Right cardiac atrium (tissue), 5 donors: ENCODE measurements at regions not wholly inside any gene's neighbourhood (a gene's known extent, or its start where the extent isn't known, plus 50 kb on each side); places are given as distances from the start of the nearest gene placed in this dataset.

Experiments
- ATAC-seq, 2 donors: fragments of 200-7000 bp; cut with Tn5 transposase; one replicate each; pipeline versions ENCODE4 v1.8.0 to v1.9.1; 2020; ENCODE audit warnings: moderate library complexity in 2 of 2, mild to moderate bottlenecking in 1 of 2
- DNase-seq, 3 donors: peaks; one replicate each; pipeline ENCODE4 v3.0.0-alpha.2; 2020
- H3K27ac ChIP-seq: one replicate; pipeline ENCODE4 v1.5.1; 2013; ENCODE audit warnings: mild to moderate bottlenecking, low read length, control low read depth, moderate library complexity
- H3K27me3 ChIP-seq: one replicate; pipeline ENCODE4 v1.6.1; 2013; ENCODE audit not compliant: control insufficient read depth, insufficient read depth
- H3K4me1 ChIP-seq: one replicate; pipeline ENCODE4 v1.6.1; 2013; ENCODE audit warnings: low read length; ENCODE audit not compliant: control insufficient read depth, insufficient read depth
- H3K4me3 ChIP-seq: one replicate; pipeline ENCODE4 v1.5.1; 2013; ENCODE audit warnings: low read length, control low read depth
- H3K9me3 ChIP-seq: one replicate; pipeline ENCODE4 v1.6.1; 2013; ENCODE audit warnings: low read length; ENCODE audit not compliant: control insufficient read depth
- WGBS: extraction: QIAGEN DNeasy Blood & Tissue Kit; methylation state at CpG from one replicate; pipeline ENCODE4 v1.1.7; 2013; 5-methylcytosine and 5-hydroxymethylcytosine counted together
- intact Hi-C, 4 donors: fragments of 100-400 bp; cut with DNase I; formaldehyde crosslinking; loops; one replicate each; pipeline versions ENCODE4 v1.11.0 to v1.14.0; 2022 to 2023
- donor health status: healthy with polysubstance abuse.
- donor health status: DM: no; HTN: yes; CAD: no.
- donor health status: DM: no; HTN: no; CAD: no.
- donor health status: DM: no; HTN: yes; CAD: no; lungs with severe emphysema.
- donor health status: DM: yes; HTN: yes; CAD: no.

DNA sequence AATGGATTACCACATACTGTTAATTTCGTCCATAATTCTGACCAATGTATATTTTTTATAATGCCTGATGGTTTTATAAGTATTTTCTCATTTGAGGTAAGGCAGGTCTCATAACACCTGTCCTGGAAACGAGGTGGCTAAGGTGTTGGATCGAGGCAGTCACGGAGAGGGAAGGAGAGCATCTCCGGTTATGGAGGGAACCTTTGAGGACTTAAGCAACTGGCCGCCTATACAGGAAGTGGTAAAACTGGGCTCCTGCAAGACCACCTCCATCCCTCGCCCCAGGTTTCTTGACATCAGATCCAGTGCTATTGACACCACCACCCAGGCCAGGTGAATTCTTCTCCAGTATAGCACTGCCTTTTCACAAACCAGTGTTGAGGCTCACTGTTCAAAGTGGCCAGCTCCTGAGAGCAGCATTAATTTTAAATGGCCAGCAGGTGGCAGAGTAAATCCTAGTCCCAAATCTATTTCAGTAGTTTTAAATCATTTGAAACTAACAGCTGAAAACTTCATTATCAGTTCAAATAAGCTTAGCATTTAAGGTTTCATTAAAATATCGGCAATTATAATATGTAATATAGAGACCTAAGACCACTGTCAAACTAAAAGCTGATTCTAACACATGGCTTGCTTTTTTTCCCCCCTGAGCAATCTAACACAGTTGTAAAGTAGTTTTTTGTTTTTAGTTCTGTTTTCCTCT lies 100.8 kb downstream of the PPM1A start:
- peak in 1 of 3 donors; percentile 35 for DNase-seq
- WGBS = 45% methylated on average over 8 of the region's 8 CpGs
- Histone ChIP-seq H3K4me1 (no peaks in the 10 kb centered on the region), H3K4me3 (no peak overlapping the region), H3K27ac (no peak overlapping the region), H3K9me3 (no peaks in the 10 kb centered on the region), H3K27me3 (no peaks in the 10 kb centered on the region)
- ATAC-seq = peak; percentile 51 to 68
- intact Hi-C loops = loop anchor here in 3 of 4 donors (5.0 to 10.0 kb wide), 3 partner anchors 212 to 905 kb away; no protein-coding TSS in a partner anchor

DNA sequence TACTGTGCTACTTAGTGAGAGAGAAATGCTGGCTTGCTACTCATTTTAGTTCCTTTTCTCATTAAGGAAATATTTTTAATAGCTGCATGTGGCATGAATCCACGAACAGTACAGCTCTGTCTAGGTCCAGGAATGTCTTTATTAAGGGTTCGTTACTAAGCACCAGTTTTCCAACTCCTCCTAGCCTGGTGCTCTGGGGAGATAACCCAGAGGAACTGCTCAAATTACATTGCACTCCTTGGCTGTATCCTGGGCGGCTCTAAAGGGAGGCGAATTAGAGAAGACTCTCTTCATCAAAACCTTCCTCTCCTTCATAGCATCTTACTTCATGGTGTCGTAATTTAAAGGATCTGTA lies 101.3 kb downstream of the PPM1A start:
- peak; percentile 61 to 67 for ATAC-seq
- Histone ChIP-seq H3K4me3 (no peak overlapping the region), H3K9me3 (no peaks in the 10 kb centered on the region), H3K4me1 (no peaks in the 10 kb centered on the region), H3K27me3 (no peaks in the 10 kb centered on the region), H3K27ac (no peak overlapping the region)
- intact Hi-C loops = loop anchor here in 2 of 4 donors (10.0 kb wide), 2 partner anchors 214 to 904 kb away; no protein-coding TSS in a partner anchor
- DNase-seq = no peak
- 17% methylated on average over 5 of the region's 5 CpGs for WGBS

DNA sequence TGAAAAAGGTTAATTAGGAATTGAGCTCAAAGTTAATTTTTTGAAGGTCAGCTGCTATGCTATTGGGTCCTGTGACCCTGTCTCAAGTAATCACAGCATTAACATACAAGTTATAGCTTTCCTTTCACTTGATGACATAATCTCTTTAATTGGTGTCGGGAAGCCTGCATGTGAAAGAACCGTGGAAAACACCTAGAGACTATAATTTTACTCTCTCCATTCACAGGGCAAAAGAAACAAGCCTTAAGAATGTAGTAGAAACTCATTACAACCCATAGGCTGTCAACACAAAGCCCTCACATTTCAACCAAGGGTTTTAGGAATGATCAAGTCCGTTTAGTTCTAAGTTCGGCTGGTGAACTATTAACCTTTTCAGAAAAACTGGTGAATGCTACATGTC lies 104.4 kb downstream of the PPM1A start:
- H3K4me1 ChIP-seq = no peaks in the 10 kb centered on the region
- H3K9me3 ChIP-seq = no peaks in the 10 kb centered on the region
- 76% methylated on average over 4 of the region's 4 CpGs for WGBS
- ATAC-seq = no peak
- no peaks in the 10 kb centered on the region for H3K27me3 ChIP-seq
- no peak for DNase-seq
- H3K4me3 ChIP-seq = no peak overlapping the region
- intact Hi-C loops = loop anchor here in 2 of 4 donors (10.0 kb wide), 2 partner anchors 211 to 901 kb away; no protein-coding TSS in a partner anchor
- H3K27ac ChIP-seq = no peak overlapping the region

DNA sequence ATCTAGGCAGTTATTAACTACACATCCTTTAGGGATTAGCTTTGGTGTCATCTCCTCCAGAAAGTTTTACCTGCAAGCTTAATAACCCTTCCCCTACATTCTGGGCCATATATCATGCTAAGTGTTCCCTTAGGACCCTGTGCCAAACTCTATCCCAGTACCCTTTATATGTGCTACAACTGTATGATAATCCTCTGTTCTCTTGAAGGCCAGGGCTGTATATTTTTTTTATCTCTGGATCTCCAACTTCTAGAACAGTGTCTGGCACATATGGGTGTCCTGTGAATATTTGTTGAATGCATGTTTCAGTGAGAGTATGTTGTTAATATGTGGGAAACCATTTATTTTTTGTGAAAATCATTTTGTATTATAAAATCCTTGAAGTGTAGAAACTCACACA lies 106.7 kb downstream of the PPM1A start:
- Histone ChIP-seq H3K4me1 (no peaks in the 10 kb centered on the region), H3K9me3 (no peaks in the 10 kb centered on the region), H3K4me3 (no peak overlapping the region), H3K27ac (no peak overlapping the region), H3K27me3 (no peaks in the 10 kb centered on the region)
- intact Hi-C loops = loop anchor here in 2 of 4 donors (10.0 kb wide), 2 partner anchors 209 to 899 kb away; no protein-coding TSS in a partner anchor
- ATAC-seq (no peak), DNase-seq (no peak)

DNA sequence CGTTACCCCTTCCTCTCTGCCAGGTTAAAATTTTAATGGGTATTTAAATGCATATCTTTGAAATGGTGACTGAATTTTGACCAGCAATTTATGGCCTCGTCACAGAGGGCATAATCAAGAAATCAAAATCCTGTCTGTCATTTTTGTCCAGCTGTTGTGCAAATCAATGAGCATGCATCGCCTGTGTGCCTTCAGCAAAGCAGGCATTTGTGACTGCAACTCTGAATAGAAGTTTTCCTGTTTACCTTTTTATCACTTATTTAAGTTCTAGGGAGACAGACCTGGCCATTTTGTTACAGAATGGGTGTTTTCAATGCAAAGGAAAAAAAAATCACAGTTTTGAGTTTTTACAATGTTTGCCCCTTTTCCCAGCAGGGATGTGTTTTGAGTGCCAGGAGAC lies 107.4 kb downstream of the PPM1A start:
- H3K4me1 ChIP-seq = no peaks in the 10 kb centered on the region
- ATAC-seq = no peak
- intact Hi-C loops = loop anchor here in 2 of 4 donors (10.0 kb wide), 2 partner anchors 208 to 898 kb away; no protein-coding TSS in a partner anchor
- no peak overlapping the region for H3K27ac ChIP-seq
- no peaks in the 10 kb centered on the region for H3K9me3 ChIP-seq
- H3K27me3 ChIP-seq = no peaks in the 10 kb centered on the region
- no peak overlapping the region for H3K4me3 ChIP-seq
- DNase-seq = no peak
- 75% methylated on average over 3 of the region's 3 CpGs for WGBS

DNA sequence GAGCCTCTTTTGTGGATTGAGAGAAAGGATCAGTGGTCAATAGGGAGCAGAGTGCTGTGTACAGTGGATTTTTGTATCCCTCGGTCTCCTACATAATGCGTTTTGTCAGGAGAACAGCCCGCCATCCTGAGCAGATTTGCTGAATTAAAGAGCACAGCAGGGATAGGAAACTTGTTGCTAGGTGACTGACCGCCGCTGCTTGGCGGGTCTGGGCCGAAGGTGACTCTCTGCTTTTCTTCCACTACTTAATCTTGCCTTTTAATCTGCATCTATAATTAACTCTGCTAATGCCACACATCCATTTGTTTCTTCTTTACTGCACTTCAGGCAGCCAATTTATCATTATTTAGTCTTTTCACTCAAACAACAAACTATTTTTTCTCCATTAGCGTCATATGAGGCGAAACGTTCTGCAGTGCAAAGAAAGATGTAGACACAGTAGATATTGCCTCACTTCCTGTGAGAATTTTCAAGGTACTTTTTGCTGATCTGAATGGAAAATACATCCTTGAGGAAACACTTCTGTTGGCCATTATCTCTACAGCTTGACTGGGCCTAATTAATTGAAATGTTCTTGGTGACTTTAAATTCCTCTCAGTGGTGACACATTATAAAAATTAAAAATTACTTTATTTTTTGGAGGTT lies 108.0 kb downstream of the PPM1A start:
- Histone ChIP-seq H3K4me1 (no peaks in the 10 kb centered on the region), H3K27ac (no peak overlapping the region), H3K4me3 (no peak overlapping the region), H3K9me3 (no peaks in the 10 kb centered on the region), H3K27me3 (no peaks in the 10 kb centered on the region)
- no peak for ATAC-seq
- intact Hi-C loops = loop anchor here in 2 of 4 donors (10.0 kb wide), 2 partner anchors 208 to 898 kb away; no protein-coding TSS in a partner anchor
- 43% methylated on average over 10 of the region's 10 CpGs for WGBS
- no peak for DNase-seq

DNA sequence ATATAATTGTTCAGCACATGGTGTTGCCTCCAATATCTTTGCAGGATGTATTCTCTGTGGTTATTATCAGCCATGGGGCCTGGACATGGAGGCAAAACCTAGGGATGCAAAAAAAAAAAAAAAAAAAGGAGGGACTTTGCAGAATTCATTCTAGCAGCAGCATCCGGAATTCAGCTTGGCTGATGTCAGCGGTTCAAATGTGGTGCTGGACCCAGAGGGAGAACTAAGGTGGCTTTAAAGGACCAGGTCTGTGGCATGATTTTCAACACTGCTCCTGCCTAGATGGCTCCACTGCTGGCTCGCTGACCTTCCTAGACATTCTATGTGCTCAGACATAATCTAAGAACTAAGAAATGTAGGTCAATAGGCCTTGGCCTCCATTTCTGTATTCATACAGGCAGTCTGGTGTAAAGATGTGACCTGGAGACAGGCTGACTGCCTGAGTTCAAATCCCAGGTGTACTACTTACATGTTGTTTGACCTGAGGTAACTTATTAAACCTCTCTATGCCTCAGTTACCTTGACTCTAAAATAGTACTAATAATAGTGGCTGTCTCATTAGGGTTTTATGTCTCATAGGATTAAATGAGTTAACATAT lies 108.6 kb downstream of the PPM1A start:
- ATAC-seq (no peak), DNase-seq (no peak)
- Histone ChIP-seq H3K4me1 (no peaks in the 10 kb centered on the region), H3K27me3 (no peaks in the 10 kb centered on the region), H3K27ac (no peak overlapping the region), H3K4me3 (no peak overlapping the region), H3K9me3 (no peaks in the 10 kb centered on the region)
- intact Hi-C loops = loop anchor here in 2 of 4 donors (10.0 kb wide), 2 partner anchors 207 to 897 kb away; no protein-coding TSS in a partner anchor
- WGBS = 78% methylated on average over 3 of the region's 3 CpGs

DNA sequence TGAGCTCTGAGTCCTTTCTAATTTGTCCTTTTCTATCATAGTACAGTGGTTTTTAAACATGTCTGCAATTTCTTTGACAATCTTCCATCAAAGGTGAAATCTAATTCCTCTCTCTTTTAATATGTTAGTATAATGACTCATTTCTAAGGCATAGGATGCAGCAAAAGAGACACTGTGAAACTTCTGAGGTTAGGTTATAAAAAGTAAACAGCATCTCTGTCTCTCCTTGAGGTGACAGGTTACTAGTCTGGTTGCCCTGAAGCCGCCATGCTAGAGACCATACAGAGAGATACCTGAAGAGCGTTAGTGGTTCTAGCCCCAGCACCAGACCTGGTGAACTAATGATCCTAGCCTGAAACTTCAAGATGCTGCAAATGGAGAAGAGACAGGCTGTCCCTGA lies 114.3 kb downstream of the PPM1A start:
- no peaks in the 10 kb centered on the region for H3K27me3 ChIP-seq
- 89% methylated on average over 2 of the region's 2 CpGs for WGBS

DNA sequence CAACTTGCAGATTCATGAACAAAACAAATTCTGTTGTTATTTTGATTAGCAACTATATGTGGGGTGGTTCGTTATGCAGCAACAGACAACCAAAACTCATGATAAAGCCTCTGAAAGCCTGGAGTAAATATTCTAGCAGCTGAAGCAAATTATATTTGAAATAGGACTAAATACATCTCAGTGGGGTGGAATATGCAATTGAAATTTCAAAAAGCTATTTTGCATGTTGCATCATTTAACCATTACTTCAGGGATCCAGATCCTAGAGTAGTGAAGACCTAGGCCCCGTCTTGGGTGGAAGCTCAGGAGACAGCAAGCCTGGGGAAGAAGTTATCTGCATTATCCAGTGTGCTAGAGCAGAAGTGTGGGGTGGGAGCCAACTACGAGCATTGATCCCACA lies 114.7 kb downstream of the PPM1A start:
- Histone ChIP-seq H3K27ac (no peak overlapping the region), H3K9me3 (no peaks in the 10 kb centered on the region), H3K4me1 (no peaks in the 10 kb centered on the region), H3K4me3 (no peak overlapping the region), H3K27me3 (no peaks in the 10 kb centered on the region)
- WGBS = 75% methylated on average over 3 of the region's 3 CpGs
- intact Hi-C loops = no loop called here
- DNase-seq = no peak
- no peak for ATAC-seq

More for the DNA sequence above, 114.3 kb downstream of the PPM1A start:
- H3K4me1 ChIP-seq = no peaks in the 10 kb centered on the region
- ATAC-seq (no peak), DNase-seq (no peak)
- intact Hi-C loops = no loop called here
- H3K4me3 ChIP-seq = no peak overlapping the region
- no peak overlapping the region for H3K27ac ChIP-seq
- no peaks in the 10 kb centered on the region for H3K9me3 ChIP-seq

DNA sequence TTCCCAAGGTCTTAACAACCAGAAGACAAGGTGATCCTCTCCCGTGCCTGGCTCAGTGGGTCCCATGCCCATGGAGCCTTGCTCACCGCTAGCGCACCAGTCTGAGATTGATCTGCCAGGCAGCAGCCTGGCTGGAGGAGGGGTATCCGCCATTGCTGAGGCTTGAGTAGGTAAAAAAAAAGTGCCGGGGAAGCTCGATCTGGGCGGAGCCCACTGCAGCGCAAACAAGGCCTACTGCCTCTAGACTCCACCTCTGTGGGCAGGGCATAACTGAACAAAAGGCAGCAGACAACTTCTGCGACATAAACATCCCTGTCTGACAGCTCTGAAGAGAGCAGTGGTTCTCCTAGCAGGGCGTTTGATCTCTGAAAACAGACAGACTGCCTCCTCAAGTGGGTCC lies 104.0 kb downstream of the C14orf39 start:
- no peak overlapping the region for H3K4me3 ChIP-seq
- no peak for ATAC-seq

More for the DNA sequence above, 104.0 kb downstream of the C14orf39 start:
- no peak overlapping the region for H3K27ac ChIP-seq
- H3K27me3 ChIP-seq = no peaks in the 10 kb centered on the region
- WGBS = 76% methylated on average over 10 of the region's 10 CpGs
- DNase-seq = no peak
- intact Hi-C loops = no loop called here
- H3K4me1 ChIP-seq = no peaks in the 10 kb centered on the region
- no peaks in the 10 kb centered on the region for H3K9me3 ChIP-seq
